ENCODE measurements at regions not wholly inside any gene's neighbourhood (a gene's known extent, or its start where the extent isn't known, plus 50 kb on each side); places are given as distances from the start of the nearest gene placed in this dataset.

- no peak for TF ChIP-seq CTCF (conservative IDR thresholded peaks at IDR 0.05)
- Mint-ChIP-seq H3K27me3 (peaks cover 3% of the 10 kb centered on the region), H3K27ac (no peak overlapping the region), H3K4me1 (ENCODE audit: unreplicated experiment) (peaks cover 5% of the 10 kb centered on the region), H3K9me3 (no peaks in the 10 kb centered on the region), H3K4me3 (no peak overlapping the region), H3K36me3 (no peaks in the 10 kb centered on the region)
- DNase-seq (ENCODE audit: extremely low spot score, unreplicated experiment): no peak
Measured at GRCh38 chr1:221237587-221237986, 358.3 kb downstream of the HLX start.

- Mint-ChIP-seq H3K4me1 (ENCODE audit: unreplicated experiment) (peaks cover 5% of the 10 kb centered on the region), H3K27ac (no peak overlapping the region), H3K9me3 (no peaks in the 10 kb centered on the region), H3K4me3 (no peak overlapping the region), H3K36me3 (no peaks in the 10 kb centered on the region), H3K27me3 (no peaks in the 10 kb centered on the region)
- TF ChIP-seq CTCF (conservative IDR thresholded peaks at IDR 0.05): no peak
- DNase-seq (ENCODE audit: extremely low spot score, unreplicated experiment): no peak
Measured at GRCh38 chr1:221239181-221239580, 359.9 kb downstream of the HLX start.

GRCh38 chr1:221239792-221240191, 360.5 kb downstream of the HLX start:
- no peak for TF ChIP-seq CTCF (conservative IDR thresholded peaks at IDR 0.05)
- Mint-ChIP-seq H3K9me3 (no peaks in the 10 kb centered on the region), H3K4me3 (no peak overlapping the region), H3K4me1 (ENCODE audit: unreplicated experiment) (peaks cover 5% of the 10 kb centered on the region), H3K27me3 (no peaks in the 10 kb centered on the region), H3K27ac (no peak overlapping the region), H3K36me3 (no peaks in the 10 kb centered on the region)
- no peak for DNase-seq (ENCODE audit: extremely low spot score, unreplicated experiment)

- Mint-ChIP-seq H3K4me1 (ENCODE audit: unreplicated experiment) (peaks cover 5% of the 10 kb centered on the region), H3K27me3 (no peaks in the 10 kb centered on the region), H3K9me3 (no peaks in the 10 kb centered on the region), H3K36me3 (no peaks in the 10 kb centered on the region), H3K27ac (no peak overlapping the region), H3K4me3 (no peak overlapping the region)
- no peak for TF ChIP-seq CTCF (conservative IDR thresholded peaks at IDR 0.05)
- DNase-seq (ENCODE audit: extremely low spot score, unreplicated experiment): no peak
Measured at GRCh38 chr1:221240690-221241089, 361.4 kb downstream of the HLX start.

- Mint-ChIP-seq H3K4me3 (no peak overlapping the region), H3K27ac (no peak overlapping the region), H3K9me3 (no peaks in the 10 kb centered on the region), H3K27me3 (no peaks in the 10 kb centered on the region), H3K4me1 (ENCODE audit: unreplicated experiment) (peaks cover 5% of the 10 kb centered on the region), H3K36me3 (no peaks in the 10 kb centered on the region)
- no peak for DNase-seq (ENCODE audit: extremely low spot score, unreplicated experiment)
- TF ChIP-seq CTCF (conservative IDR thresholded peaks at IDR 0.05): no peak
Measured at GRCh38 chr1:221241157-221241556, 361.9 kb downstream of the HLX start.

- H3K9me3 Mint-ChIP-seq: no peaks in the 10 kb centered on the region
- H3K36me3 Mint-ChIP-seq: no peaks in the 10 kb centered on the region
- no peak overlapping the region for H3K27ac Mint-ChIP-seq
- no peaks in the 10 kb centered on the region for H3K27me3 Mint-ChIP-seq
- TF ChIP-seq CTCF (conservative IDR thresholded peaks at IDR 0.05): no peak
- H3K4me3 Mint-ChIP-seq: no peak overlapping the region
- DNase-seq (ENCODE audit: extremely low spot score, unreplicated experiment): no peak
- H3K4me1 Mint-ChIP-seq (ENCODE audit: unreplicated experiment): peaks cover 5% of the 10 kb centered on the region
Measured at GRCh38 chr1:221241592-221241991, 362.3 kb downstream of the HLX start.

All from type B pancreatic cell (in vitro differentiated cells).